ENCODE measurements at regions not wholly inside any gene's neighbourhood (a gene's known extent, or its start where the extent isn't known, plus 50 kb on each side); places are given as distances from the start of the nearest gene placed in this dataset.

DNA sequence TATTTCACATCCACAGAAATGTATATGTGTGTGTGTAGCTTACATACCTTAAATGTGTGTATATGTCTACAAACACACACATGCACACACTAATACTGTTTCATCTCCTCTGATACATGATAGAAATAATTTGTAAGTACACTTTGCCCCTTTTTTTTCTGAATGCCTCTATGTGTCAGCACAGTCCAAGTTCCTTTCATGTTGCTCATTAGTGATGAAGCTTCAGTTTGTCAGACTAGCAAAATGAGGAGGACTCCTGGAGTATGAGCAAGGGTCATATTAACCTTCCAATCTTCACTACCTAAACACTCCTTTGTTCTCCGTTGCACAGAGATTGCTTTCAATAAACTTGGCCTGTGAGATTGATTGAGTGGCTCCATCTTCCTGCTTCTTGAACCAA, 935.4 kb downstream of the MRPL39 start:
- TF ChIP-seq, protein P1, sequence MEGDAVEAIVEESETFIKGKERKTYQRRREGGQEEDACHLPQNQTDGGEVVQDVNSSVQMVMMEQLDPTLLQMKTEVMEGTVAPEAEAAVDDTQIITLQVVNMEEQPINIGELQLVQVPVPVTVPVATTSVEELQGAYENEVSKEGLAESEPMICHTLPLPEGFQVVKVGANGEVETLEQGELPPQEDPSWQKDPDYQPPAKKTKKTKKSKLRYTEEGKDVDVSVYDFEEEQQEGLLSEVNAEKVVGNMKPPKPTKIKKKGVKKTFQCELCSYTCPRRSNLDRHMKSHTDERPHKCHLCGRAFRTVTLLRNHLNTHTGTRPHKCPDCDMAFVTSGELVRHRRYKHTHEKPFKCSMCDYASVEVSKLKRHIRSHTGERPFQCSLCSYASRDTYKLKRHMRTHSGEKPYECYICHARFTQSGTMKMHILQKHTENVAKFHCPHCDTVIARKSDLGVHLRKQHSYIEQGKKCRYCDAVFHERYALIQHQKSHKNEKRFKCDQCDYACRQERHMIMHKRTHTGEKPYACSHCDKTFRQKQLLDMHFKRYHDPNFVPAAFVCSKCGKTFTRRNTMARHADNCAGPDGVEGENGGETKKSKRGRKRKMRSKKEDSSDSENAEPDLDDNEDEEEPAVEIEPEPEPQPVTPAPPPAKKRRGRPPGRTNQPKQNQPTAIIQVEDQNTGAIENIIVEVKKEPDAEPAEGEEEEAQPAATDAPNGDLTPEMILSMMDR (IDR thresholded peaks at IDR 0.05; ENCODE audit: low read length), result no peak
- TF ChIP-seq EZH2 (optimal IDR thresholded peaks at IDR 0.05; ENCODE audit: low read depth, low read length) (no peak), EZH2phosphoT487 (IDR thresholded peaks at IDR 0.05; ENCODE audit: low read length) (no peak)
